Activated naive CD8-positive, alpha-beta T cell treated with anti-CD3 and anti-CD28 coated beads, Interleukin-2, amount 10 ng/mL, durations not matched to agents 7 days and 5 days (primary cell): ENCODE measurements at regions not wholly inside any gene's neighbourhood (a gene's known extent, or its start where the extent isn't known, plus 50 kb on each side); places are given as distances from the start of the nearest gene placed in this dataset.

Source experiments
- ATAC-seq: fragments of 150-1000 bp; cut with Tn5 transposase; one replicate; pipeline ENCODE4 v1.10.0; 2021; ENCODE audit warnings: low read depth, moderate library complexity
- POLR2A ChIA-PET: fragments of 350-600 bp; sonication (Branson Sonifier 250); formaldehyde crosslinking; loops from one replicate; lab custom pipeline; 2021; ENCODE audit warnings: antibody characterized with exemption; lab: Charles Lee
- DNase-seq: peaks from one replicate; pipeline ENCODE4 v3.0.0; 2021
- H3K27ac Mint-ChIP-seq: one replicate; pipeline ENCODE4 v1.8.0; 2022; ENCODE audit warnings: mild to moderate bottlenecking, mixed read lengths
- H3K27me3 Mint-ChIP-seq: one replicate; pipeline ENCODE4 v1.8.0; 2022; ENCODE audit warnings: mild to moderate bottlenecking, moderate library complexity, mixed read lengths
- H3K36me3 Mint-ChIP-seq: one replicate; pipeline ENCODE4 v1.8.0; 2021; ENCODE audit warnings: mild to moderate bottlenecking, mixed read lengths
- H3K4me1 Mint-ChIP-seq: one replicate; pipeline ENCODE4 v1.8.0; 2021; ENCODE audit warnings: mixed read lengths
- H3K4me3 Mint-ChIP-seq: one replicate; pipeline ENCODE4 v1.8.0; 2022; ENCODE audit warnings: mild to moderate bottlenecking, moderate library complexity, mixed read lengths
- H3K9me3 Mint-ChIP-seq: one replicate; pipeline ENCODE4 v1.8.0; 2021; ENCODE audit warnings: mixed read lengths

DNA sequence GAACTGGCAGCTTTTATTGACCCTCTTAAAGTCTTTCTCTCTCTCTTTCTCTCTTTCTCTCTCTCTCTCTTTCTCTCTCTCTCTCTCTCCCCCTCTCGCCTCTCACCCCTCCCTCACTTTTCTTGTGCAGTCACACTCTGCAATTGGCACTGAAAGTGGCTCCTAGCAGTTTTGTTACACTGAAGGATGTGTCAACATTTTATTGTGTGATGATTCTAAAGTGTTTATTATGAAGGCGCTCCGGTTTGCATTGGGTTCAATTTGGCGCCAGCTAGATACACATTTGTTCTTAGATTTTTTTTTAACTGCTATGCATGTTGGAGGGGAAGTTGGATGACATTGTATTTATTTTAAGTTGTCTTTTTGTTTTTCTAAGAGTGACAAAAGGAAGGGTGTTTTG lies 64.0 kb upstream of the CHRM3 start:
- no peaks in the 10 kb centered on the region for H3K36me3 Mint-ChIP-seq
- H3K4me1 Mint-ChIP-seq: no peaks in the 10 kb centered on the region
- POLR2A ChIA-PET: no interaction called here
- H3K27ac Mint-ChIP-seq: no peak overlapping the region
- DNase-seq: no peak
- no peak overlapping the region for H3K4me3 Mint-ChIP-seq
- ATAC-seq: no peak
- no peaks in the 10 kb centered on the region for H3K27me3 Mint-ChIP-seq
- H3K9me3 Mint-ChIP-seq: no peaks in the 10 kb centered on the region

DNA sequence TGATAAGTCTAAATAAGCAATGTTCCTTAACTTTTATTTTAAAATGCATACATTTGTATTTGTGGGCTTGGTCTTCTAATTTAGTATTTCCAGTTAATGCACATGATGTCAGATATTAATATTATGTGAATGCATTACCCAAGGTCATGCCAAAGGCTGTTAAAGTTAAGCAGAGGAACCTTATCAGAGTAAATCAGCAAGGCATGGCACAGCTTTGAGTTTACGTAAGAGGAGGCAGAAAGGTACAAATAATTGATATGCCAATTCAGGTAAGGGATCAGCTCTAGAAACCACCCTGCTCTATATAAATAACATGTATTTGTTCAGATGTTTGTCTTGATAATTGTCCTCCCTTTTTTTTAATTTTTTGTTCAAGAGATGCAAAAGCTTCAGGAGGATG lies 64.5 kb upstream of the CHRM3 start:
- POLR2A ChIA-PET: no interaction called here
- Mint-ChIP-seq H3K27ac (no peak overlapping the region), H3K9me3 (no peaks in the 10 kb centered on the region), H3K4me1 (no peaks in the 10 kb centered on the region), H3K27me3 (no peaks in the 10 kb centered on the region), H3K4me3 (no peak overlapping the region), H3K36me3 (no peaks in the 10 kb centered on the region)
- no peak for ATAC-seq
- DNase-seq: no peak

DNA sequence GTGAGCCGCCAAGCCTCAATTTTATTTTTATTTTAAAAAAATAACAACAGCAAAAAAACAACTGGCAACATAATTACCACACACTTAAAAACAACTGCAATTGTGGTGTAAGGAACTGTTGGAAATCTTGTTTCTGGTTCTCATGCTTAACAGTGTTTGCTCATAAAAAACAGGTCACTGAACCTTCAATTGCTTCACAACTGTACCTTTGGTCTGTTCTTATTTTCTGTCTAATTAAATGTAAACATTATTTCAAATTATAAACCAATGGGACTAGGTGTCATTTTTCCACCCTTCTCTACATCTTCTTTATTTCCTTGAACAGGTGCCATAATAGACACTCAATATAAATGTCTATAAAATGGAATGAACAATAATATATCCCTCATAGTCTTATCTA lies 68.4 kb upstream of the CHRM3 start:
- Mint-ChIP-seq H3K27me3 (peaks cover 2% of the 10 kb centered on the region), H3K4me1 (no peaks in the 10 kb centered on the region), H3K4me3 (no peak overlapping the region), H3K36me3 (no peaks in the 10 kb centered on the region), H3K9me3 (no peaks in the 10 kb centered on the region), H3K27ac (no peak overlapping the region)
- POLR2A ChIA-PET: no interaction called here
- DNase-seq (no peak), ATAC-seq (no peak)

DNA sequence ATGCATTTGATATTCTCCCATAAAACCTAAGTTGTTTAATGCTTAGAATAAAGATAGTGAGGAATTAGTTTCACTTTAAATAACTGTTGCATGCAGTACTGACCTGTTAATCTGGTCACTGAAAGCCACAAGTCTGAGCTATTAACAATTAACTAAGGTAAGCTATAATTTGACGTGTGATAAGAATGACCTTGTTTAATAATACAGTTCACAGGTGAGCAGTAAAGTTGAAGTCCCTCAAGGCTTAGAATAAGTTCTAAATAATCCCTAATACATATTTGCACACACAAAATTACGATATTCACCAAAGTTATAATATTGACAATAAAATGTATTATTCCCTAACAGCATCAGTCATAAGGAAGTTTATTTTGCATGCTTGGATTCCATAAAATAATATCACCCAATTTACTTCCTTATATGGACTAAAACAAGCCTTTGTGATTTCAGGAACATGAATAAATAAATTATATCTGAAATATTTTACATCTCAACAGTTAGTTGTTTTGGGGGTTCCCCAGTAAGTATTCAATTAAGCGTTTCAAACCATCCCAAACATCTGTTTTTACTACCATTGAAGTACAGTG lies 70.6 kb upstream of the CHRM3 start:
- Mint-ChIP-seq H3K4me3 (no peak overlapping the region), H3K27ac (no peak overlapping the region), H3K36me3 (no peaks in the 10 kb centered on the region), H3K4me1 (no peaks in the 10 kb centered on the region), H3K9me3 (no peaks in the 10 kb centered on the region), H3K27me3 (peaks cover 2% of the 10 kb centered on the region)
- DNase-seq (no peak), ATAC-seq (no peak)
- POLR2A ChIA-PET: no interaction called here

DNA sequence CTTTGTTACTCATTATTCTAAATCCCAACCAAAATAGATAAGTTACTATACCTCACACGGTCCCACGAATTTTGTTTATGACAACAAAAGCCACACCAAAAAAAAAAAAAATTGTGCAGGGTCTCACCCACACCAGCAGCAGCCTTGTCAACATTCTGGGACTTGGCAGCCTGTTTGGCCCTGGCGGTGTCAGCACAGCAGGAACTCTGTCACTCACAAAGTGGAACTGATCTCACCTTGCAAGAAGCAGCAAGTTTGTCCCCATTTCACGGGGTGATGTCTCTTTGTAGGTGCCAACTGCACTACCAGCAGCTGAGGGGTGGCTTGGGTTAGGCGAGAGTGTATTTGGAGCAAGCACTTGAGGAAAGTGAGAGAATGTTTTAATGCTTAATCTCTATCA lies 75.0 kb upstream of the CHRM3 start:
- Mint-ChIP-seq H3K4me3 (no peak overlapping the region), H3K27me3 (peaks cover 2% of the 10 kb centered on the region)
- ATAC-seq: no peak

DNA sequence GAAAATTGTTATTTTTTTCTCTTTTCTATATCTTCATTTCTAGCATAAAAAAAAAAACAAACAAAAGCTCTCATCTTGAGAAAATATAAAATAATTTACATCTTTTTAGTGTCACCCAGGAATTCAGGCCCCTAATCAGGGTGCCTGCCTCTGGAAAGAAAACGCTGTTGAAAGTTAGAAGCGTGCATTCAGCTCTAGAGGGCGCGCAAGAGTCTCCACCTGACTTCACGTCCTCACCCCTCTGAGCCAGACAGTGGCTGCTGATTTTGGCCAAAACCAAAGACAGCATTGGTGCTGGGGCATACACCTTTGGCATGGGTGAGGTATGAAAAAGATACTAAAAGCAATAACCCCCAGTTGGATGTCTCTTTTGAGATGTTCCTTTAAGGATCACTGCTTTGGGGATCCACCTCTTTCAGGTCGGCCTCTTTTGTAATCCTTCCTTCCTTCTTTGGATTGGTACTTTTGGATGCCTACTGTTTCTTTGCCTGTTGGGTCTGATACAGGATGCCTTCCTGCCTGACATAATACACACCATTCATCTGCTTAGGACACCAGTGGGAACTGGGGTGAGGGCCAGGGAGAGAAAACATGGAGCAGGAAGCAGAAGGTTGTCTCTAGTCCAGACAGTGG lies 77.6 kb upstream of the CHRM3 start:
- H3K27ac Mint-ChIP-seq: no peak overlapping the region
- H3K4me1 Mint-ChIP-seq: no peaks in the 10 kb centered on the region
- POLR2A ChIA-PET: no interaction called here
- H3K4me3 Mint-ChIP-seq: no peak overlapping the region
- no peaks in the 10 kb centered on the region for H3K27me3 Mint-ChIP-seq
- H3K9me3 Mint-ChIP-seq: no peaks in the 10 kb centered on the region
- peak; percentile 31 for DNase-seq
- peak; percentile 60 for ATAC-seq
- H3K36me3 Mint-ChIP-seq: no peaks in the 10 kb centered on the region

More for the DNA sequence above, 75.0 kb upstream of the CHRM3 start:
- DNase-seq: no peak
- H3K9me3 Mint-ChIP-seq: no peaks in the 10 kb centered on the region
- no peaks in the 10 kb centered on the region for H3K4me1 Mint-ChIP-seq
- no peak overlapping the region for H3K27ac Mint-ChIP-seq
- POLR2A ChIA-PET: no interaction called here
- no peaks in the 10 kb centered on the region for H3K36me3 Mint-ChIP-seq

DNA sequence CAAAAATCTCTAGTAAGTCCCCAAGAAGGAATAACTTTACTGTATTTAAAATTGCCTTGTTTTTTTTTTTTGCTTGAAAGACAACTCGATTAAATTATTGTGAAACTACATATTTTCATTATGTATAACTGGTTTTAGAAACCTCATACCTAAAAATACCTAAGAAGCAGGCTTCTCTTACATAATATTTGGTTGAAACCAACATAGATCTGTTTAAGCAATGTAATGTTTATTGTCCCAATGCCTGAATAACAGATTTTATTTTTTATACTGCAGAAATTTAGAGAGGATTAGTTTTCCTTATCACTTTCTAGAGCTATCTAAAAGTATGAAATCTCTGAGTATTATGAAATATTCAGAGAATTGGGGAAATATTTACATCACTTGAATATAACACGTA lies 78.5 kb upstream of the CHRM3 start:
- DNase-seq (no peak), ATAC-seq (no peak)
- Mint-ChIP-seq H3K36me3 (no peaks in the 10 kb centered on the region), H3K9me3 (no peaks in the 10 kb centered on the region), H3K27ac (no peak overlapping the region), H3K4me3 (no peak overlapping the region), H3K27me3 (no peaks in the 10 kb centered on the region), H3K4me1 (no peaks in the 10 kb centered on the region)
- POLR2A ChIA-PET: no interaction called here

DNA sequence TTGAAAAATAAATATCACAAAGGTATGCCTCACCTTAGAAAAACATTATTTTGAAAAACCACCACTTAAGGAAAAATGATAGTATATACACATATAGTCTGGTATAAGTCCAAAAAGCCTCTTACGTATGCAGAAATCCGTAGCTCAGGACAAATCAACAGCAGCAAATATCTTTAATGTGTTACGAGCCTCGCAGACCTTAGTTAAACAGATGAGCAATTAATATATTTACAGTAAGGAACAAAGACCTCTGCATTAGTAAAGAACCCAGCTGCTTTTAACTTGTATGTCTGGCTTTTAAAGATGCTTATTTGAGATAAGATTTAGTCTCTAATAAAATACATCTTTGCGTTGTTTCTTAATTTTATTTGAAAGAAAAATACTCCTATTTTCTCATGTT lies 79.9 kb upstream of the CHRM3 start:
- Mint-ChIP-seq H3K9me3 (no peaks in the 10 kb centered on the region), H3K4me1 (no peaks in the 10 kb centered on the region), H3K36me3 (no peaks in the 10 kb centered on the region), H3K27ac (no peak overlapping the region), H3K27me3 (no peaks in the 10 kb centered on the region), H3K4me3 (no peak overlapping the region)
- POLR2A ChIA-PET: no interaction called here
- DNase-seq (no peak), ATAC-seq (no peak)

DNA sequence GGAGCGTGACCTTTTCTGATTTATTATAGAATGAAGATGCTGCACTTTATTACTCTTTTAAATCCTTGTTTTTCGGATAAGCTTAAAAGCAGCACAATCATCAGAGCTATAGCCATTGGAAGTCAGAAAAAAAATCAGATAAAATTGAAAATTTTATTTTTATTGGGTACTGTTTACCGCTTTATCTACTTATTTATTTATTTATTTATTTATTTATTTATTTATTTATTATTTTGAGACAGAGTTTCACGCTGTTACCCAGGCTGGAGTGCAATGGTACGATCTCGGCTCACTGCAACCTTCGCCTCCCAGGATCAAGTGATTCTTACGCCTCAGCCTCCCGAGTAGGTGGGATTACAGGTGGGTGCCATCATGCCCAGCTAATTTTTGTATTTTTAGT lies 83.1 kb upstream of the CHRM3 start:
- Mint-ChIP-seq H3K9me3 (no peaks in the 10 kb centered on the region), H3K4me1 (no peaks in the 10 kb centered on the region), H3K27ac (no peak overlapping the region), H3K4me3 (no peak overlapping the region), H3K27me3 (no peaks in the 10 kb centered on the region), H3K36me3 (no peaks in the 10 kb centered on the region)
- POLR2A ChIA-PET: no interaction called here
- DNase-seq (no peak), ATAC-seq (no peak)

DNA sequence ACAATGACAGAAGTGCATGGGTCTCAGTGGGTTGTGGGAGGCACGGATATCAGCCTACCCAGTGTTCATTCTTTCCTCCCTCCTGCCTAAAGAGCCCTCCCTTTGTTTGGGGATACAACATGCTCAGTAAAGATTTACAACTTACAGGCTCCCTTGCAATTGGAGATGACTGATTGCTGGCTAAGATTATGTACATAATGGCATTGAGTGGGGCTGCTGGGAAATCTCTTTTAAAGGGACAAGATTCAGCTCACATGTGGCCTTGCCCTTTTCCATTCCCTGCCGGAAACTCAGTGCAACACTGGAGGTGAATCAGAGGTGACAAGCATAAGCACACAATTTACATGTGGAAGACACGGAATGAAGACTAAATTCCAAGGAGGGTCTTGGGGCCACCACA lies 83.7 kb upstream of the CHRM3 start:
- POLR2A ChIA-PET: no interaction called here
- Mint-ChIP-seq H3K4me1 (no peaks in the 10 kb centered on the region), H3K27ac (no peak overlapping the region)

DNA sequence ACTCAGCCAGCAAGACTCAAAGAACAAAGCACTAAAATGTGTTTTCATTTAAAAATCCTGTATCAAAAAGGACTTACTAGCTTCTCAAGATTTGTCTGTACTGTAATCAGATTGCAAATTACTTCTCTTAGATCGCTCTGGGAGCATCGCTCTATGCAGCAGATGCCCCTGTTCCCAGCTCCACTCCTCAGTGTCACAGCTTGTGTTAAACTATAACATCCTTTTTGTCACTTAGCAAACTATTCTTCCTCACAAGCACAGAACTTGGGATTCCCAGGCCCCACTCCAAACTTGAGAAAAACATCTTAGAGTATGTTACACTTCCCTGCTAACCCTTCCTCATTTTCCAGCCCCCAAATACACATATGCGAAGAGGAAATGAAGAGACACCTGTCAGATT lies 85.1 kb upstream of the CHRM3 start:
- DNase-seq (no peak), ATAC-seq (no peak)
- no peaks in the 10 kb centered on the region for H3K36me3 Mint-ChIP-seq
- no peaks in the 10 kb centered on the region for H3K27me3 Mint-ChIP-seq
- no peaks in the 10 kb centered on the region for H3K9me3 Mint-ChIP-seq
- no peak overlapping the region for H3K27ac Mint-ChIP-seq
- POLR2A ChIA-PET: no interaction called here
- no peaks in the 10 kb centered on the region for H3K4me1 Mint-ChIP-seq
- no peak overlapping the region for H3K4me3 Mint-ChIP-seq

More for the DNA sequence above, 83.7 kb upstream of the CHRM3 start:
- no peak overlapping the region for H3K4me3 Mint-ChIP-seq
- H3K9me3 Mint-ChIP-seq: no peaks in the 10 kb centered on the region
- H3K27me3 Mint-ChIP-seq: no peaks in the 10 kb centered on the region
- DNase-seq (no peak), ATAC-seq (no peak)
- H3K36me3 Mint-ChIP-seq: no peaks in the 10 kb centered on the region

DNA sequence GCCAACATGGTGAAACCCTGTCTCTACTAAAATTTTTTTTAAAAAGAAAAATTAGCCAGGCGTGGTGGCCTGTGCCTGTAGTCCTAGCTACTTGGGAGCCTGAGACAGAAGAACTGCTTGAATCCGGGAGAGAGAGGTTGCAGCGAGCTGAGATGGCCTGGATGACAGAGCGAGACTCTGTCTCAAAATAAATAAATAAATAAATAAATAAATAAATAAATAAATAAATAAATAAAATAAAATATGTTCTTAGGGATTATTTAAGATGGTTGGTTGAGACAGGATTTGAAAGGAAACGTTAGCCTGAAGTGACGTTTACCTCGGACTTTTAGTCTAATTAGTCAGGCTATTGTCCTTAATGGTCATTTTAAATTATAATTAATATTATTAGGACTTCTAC lies 88.5 kb upstream of the CHRM3 start:
- Mint-ChIP-seq H3K9me3 (no peaks in the 10 kb centered on the region), H3K36me3 (no peaks in the 10 kb centered on the region), H3K27me3 (no peaks in the 10 kb centered on the region), H3K4me3 (no peak overlapping the region), H3K27ac (no peak overlapping the region), H3K4me1 (no peaks in the 10 kb centered on the region)
- DNase-seq: no peak
- ATAC-seq: no peak
- POLR2A ChIA-PET: no interaction called here

DNA sequence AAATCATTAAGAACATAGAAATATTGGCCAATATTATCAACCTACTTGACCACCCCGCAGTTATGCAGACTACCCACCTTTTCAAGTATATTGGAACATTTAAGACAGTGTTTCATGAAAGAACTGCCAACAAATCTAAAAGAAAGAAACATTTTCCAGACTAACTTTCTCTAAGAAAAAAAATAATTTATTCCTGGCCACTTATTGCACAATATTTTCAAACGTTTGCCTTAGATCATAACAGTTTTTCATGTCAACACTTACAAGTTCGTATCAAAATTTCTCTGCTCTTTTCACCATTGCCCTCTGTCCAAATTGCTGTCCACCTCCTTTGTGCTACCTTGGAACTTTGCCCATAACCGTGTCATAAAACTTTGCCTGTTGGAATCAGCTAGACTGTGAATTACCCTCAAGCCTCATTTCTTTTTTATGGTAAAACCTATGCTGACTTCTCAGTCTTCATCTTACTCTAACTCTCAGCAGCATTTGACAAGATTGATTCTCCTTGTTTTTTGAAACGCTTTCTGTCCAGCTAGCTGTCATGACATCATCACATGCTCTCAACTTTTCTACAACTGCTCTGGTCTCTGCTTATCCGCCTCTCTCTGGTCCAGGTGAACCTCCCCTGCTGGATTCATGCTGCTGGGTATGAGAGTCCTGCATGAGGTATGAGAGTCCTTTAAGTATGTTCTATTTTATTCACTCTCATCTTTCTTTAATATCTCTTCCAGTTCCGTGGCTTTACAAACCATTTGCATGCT lies 92.8 kb upstream of the CHRM3 start:
- H3K36me3 Mint-ChIP-seq: no peaks in the 10 kb centered on the region
- H3K9me3 Mint-ChIP-seq: no peaks in the 10 kb centered on the region
- no peak overlapping the region for H3K4me3 Mint-ChIP-seq
- DNase-seq: no peak
- peaks cover 2% of the 10 kb centered on the region for H3K27me3 Mint-ChIP-seq
- POLR2A ChIA-PET: no interaction called here
- no peak overlapping the region for H3K27ac Mint-ChIP-seq
- no peak for ATAC-seq
- no peaks in the 10 kb centered on the region for H3K4me1 Mint-ChIP-seq
